Loucy (cell line): ENCODE measurements at regions not wholly inside any gene's neighbourhood (a gene's known extent, or its start where the extent isn't known, plus 50 kb on each side); places are given as distances from the start of the nearest gene placed in this dataset.

Source experiments
- H2AFZ ChIP-seq: fragments of 200-600 bp; sonication (generic); 2 replicates; pipeline ENCODE4 v1.6.0; 2016; ENCODE audit warnings: antibody characterized with exemption, mild to moderate bottlenecking, low read length, moderate library complexity
- H3F3A ChIP-seq: fragments of 200-600 bp; 2 replicates; pipeline ENCODE4 v1.6.0; 2016; ENCODE audit warnings: antibody characterized with exemption, low read depth, mild to moderate bottlenecking
- H3K27me3 ChIP-seq: fragments of 200-600 bp; sonication (generic); 2 replicates; pipeline ENCODE4 v1.6.1; 2014; ENCODE audit warnings: low read length, mild to moderate bottlenecking; ENCODE audit not compliant: insufficient read depth, poor library complexity, severe bottlenecking
- H3K36me3 ChIP-seq: fragments of 200-600 bp; sonication (generic); 2 replicates; pipeline ENCODE4 v1.6.1; 2016; ENCODE audit warnings: low read length; ENCODE audit not compliant: insufficient read depth
- H3K4me1 ChIP-seq: fragments of 200-600 bp; sonication (generic); 2 replicates; pipeline ENCODE4 v1.5.1; 2014; ENCODE audit warnings: low read length, mild to moderate bottlenecking; ENCODE audit not compliant: insufficient read depth, poor library complexity, severe bottlenecking
- H3K4me2 ChIP-seq: fragments of 200-600 bp; sonication (generic); 2 replicates; pipeline ENCODE4 v1.6.0; 2014; ENCODE audit warnings: antibody characterized with exemption, low read length, low read depth, mild to moderate bottlenecking; ENCODE audit not compliant: poor library complexity, severe bottlenecking
- H3K4me3 ChIP-seq: fragments of 200-600 bp; sonication (generic); 2 replicates; pipeline ENCODE4 v1.5.1; 2014; ENCODE audit warnings: low read length, mild to moderate bottlenecking, mixed read lengths; ENCODE audit not compliant: poor library complexity, severe bottlenecking
- H3K79me2 ChIP-seq: fragments of 200-600 bp; sonication (generic); 2 replicates; pipeline ENCODE4 v1.6.1; 2014; ENCODE audit warnings: low read length; ENCODE audit not compliant: insufficient read depth
- H3K9ac ChIP-seq: fragments of 200-600 bp; sonication (generic); 2 replicates; pipeline ENCODE4 v1.6.0; 2014; ENCODE audit warnings: mild to moderate bottlenecking, low read depth, low read length, moderate library complexity; ENCODE audit not compliant: poor library complexity, severe bottlenecking
- H3K9me2 ChIP-seq: fragments of 200-600 bp; sonication (generic); replicated peaks from 2 replicates; pipeline ENCODE4 v1.6.1; 2016; ENCODE audit warnings: low read depth, low read length, mixed read lengths
- H3K9me3 ChIP-seq: fragments of 200-600 bp; sonication (generic); 2 replicates; pipeline ENCODE4 v1.6.1; 2014; ENCODE audit warnings: mild to moderate bottlenecking, antibody characterized with exemption, low read length, low read depth; ENCODE audit not compliant: insufficient read depth
- H4K20me1 ChIP-seq: fragments of 200-600 bp; sonication (generic); 2 replicates; pipeline ENCODE4 v1.6.0; 2014; ENCODE audit warnings: antibody characterized with exemption, low read length, mild to moderate bottlenecking; ENCODE audit not compliant: insufficient read depth, poor library complexity, severe bottlenecking
- CTCF ChIP-seq: fragments of 200-600 bp; sonication (generic); conservative IDR thresholded peaks from 2 replicates; pipeline ENCODE4 v1.5.1; 2014; ENCODE audit warnings: mild to moderate bottlenecking, antibody characterized with exemption, low read length
- EZH2phosphoT487 ChIP-seq: fragments of 200-600 bp; IDR thresholded peaks from 2 replicates; pipeline ENCODE4 v1.6.1; 2018; ENCODE audit warnings: antibody characterized with exemption, mild to moderate bottlenecking, moderate library complexity, borderline replicate concordance

DNA sequence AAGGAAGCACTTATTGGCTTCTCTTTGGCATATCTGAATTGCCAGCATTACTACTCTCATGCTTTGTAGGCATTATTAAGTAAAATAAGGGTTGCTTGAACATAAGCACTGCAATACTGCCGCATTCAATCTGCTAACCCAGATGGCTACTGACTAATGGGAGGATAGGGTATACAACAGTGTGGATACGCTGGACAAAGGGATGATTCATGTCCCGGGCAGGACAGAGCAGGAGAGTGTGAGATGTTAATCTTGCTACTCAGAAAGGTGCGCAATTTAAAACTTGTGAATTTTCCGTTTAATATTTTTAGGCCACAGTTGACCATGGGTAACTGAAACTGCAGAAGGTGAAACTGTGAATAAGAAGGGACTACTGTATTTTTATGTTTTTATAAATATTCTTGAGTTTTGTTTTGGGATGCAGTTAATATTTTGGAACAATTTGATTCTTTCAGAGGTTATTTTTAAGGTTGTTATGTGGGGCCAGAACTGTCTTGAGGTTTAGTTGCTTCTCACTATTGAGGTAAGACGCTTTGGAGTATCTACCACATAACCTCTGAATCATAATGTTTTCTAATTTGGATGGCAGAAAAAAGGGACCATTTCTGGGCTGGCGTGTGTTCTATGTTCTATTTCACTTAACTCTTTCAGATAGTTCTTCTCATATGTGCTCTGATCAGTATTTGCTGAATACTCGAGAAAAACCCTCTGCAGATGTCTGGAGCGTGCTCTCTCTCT, 75.7 kb upstream of the SYPL1 start:
- Histone ChIP-seq H3K9ac (no peak overlapping the region), H2AFZ (no peak overlapping the region), H3K4me1 (no peaks in the 10 kb centered on the region), H3K9me3 (no peaks in the 10 kb centered on the region), H3K79me2 (no peaks in the 10 kb centered on the region), H3K36me3 (no peaks in the 10 kb centered on the region), H4K20me1 (no peaks in the 10 kb centered on the region), H3K4me3 (no peak overlapping the region), H3K27me3 (peaks cover 5% of the 10 kb centered on the region), H3K9me2 (no peaks in the 10 kb centered on the region), H3F3A (no peaks in the 10 kb centered on the region), H3K4me2 (no peak overlapping the region)
- TF ChIP-seq EZH2phosphoT487 (no peak), CTCF (no peak)

- no peaks in the 10 kb centered on the region for H4K20me1 ChIP-seq
- no peaks in the 10 kb centered on the region for H3K9me3 ChIP-seq
- H3K4me3 ChIP-seq: no peak overlapping the region
- TF ChIP-seq EZH2phosphoT487 (no peak), CTCF (no peak)
- H3K27me3 ChIP-seq: no peaks in the 10 kb centered on the region
- H2AFZ ChIP-seq: no peak overlapping the region
- H3K4me1 ChIP-seq: no peaks in the 10 kb centered on the region
- no peak overlapping the region for H3K4me2 ChIP-seq
- no peaks in the 10 kb centered on the region for H3K36me3 ChIP-seq
- H3F3A ChIP-seq: no peaks in the 10 kb centered on the region
- H3K9me2 ChIP-seq: no peaks in the 10 kb centered on the region
- H3K9ac ChIP-seq: no peak overlapping the region
- H3K79me2 ChIP-seq: no peaks in the 10 kb centered on the region
Measured at GRCh38 chr7:106185719-106186118, 73.6 kb upstream of the SYPL1 start.

DNA sequence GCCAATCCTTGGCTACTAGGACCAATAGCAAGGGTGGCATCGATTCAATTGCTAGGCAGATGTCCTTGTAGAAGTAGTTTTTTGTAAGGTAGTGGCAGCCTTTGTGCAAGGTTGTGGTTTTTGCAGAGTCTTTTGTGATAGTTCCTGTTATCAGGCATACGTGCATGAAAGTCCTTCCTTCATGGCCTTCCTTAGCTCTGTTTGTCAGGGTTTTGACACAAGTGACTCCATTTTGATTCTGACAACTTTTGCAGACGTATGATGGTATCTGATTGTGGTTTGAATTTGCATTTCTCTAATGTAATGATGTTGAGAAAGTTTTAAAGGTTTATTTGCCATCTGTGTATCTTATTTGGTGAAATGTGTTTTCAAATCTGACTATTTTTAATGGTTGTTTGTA, 71.8 kb upstream of the SYPL1 start:
- Histone ChIP-seq H3K9ac (no peak overlapping the region), H2AFZ (no peak overlapping the region)

More for the DNA sequence above, 71.8 kb upstream of the SYPL1 start:
- Histone ChIP-seq H3K27me3 (no peaks in the 10 kb centered on the region), H3K4me3 (no peak overlapping the region), H3K9me2 (no peaks in the 10 kb centered on the region), H3K4me2 (no peak overlapping the region), H3K4me1 (no peaks in the 10 kb centered on the region), H3K79me2 (no peaks in the 10 kb centered on the region), H4K20me1 (no peaks in the 10 kb centered on the region), H3K36me3 (no peaks in the 10 kb centered on the region), H3F3A (no peaks in the 10 kb centered on the region), H3K9me3 (no peaks in the 10 kb centered on the region)
- TF ChIP-seq CTCF: no peak
- no peak for TF ChIP-seq EZH2phosphoT487
